Neural cell (in vitro differentiated cells): ENCODE measurements at regions not wholly inside any gene's neighbourhood (a gene's known extent, or its start where the extent isn't known, plus 50 kb on each side); places are given as distances from the start of the nearest gene placed in this dataset.

Experiments used
- H2AFZ ChIP-seq: fragments of 200-600, 300-800 bp; sonication (generic), shearing (Covaris generic); 2 replicates; pipeline ENCODE4 v1.6.0; 2014; ENCODE audit warnings: low read depth, mild to moderate bottlenecking, antibody characterized with exemption, low read length, moderate library complexity
- H3F3A ChIP-seq: fragments of 200-600 bp; shearing (Covaris generic); 2 replicates; pipeline ENCODE4 v1.6.1; 2016; ENCODE audit warnings: mild to moderate bottlenecking, moderate library complexity, mixed read lengths, antibody characterized with exemption, low read length; ENCODE audit not compliant: insufficient read depth, poor library complexity, severe bottlenecking
- H3K27ac ChIP-seq: fragments of 200-600, 300-800 bp; sonication (generic), shearing (Covaris generic); 2 replicates; pipeline ENCODE4 v1.5.1; 2014; ENCODE audit warnings: mild to moderate bottlenecking, low read length, moderate library complexity
- H3K27me3 ChIP-seq: fragments of 300-800, 200-600 bp; sonication (generic), shearing (Covaris generic); 2 replicates; pipeline ENCODE4 v1.6.0; 2014; ENCODE audit warnings: mild to moderate bottlenecking, low read depth, low read length, moderate library complexity; ENCODE audit not compliant: insufficient read depth
- H3K36me3 ChIP-seq: fragments of 300-800, 200-600 bp; sonication (generic), shearing (Covaris generic); 2 replicates; pipeline ENCODE4 v1.5.1; 2014; ENCODE audit warnings: mild to moderate bottlenecking, antibody characterized with exemption, low read length, moderate library complexity; ENCODE audit not compliant: insufficient read depth
- H3K4me2 ChIP-seq: fragments of 300-800, 200-600 bp; sonication (generic), shearing (Covaris generic); 2 replicates; pipeline ENCODE4 v1.6.0; 2014; ENCODE audit warnings: mild to moderate bottlenecking, low read length
- H3K4me3 ChIP-seq: fragments of 300-800, 200-600 bp; sonication (generic), shearing (Covaris generic); 2 replicates; pipeline ENCODE4 v1.5.1; 2014; ENCODE audit warnings: mild to moderate bottlenecking, low read length, moderate library complexity
- H3K79me2 ChIP-seq: fragments of 200-600 bp; shearing (Covaris generic); replicated peaks from 2 replicates; pipeline ENCODE4 v1.6.0; 2014; ENCODE audit warnings: mild to moderate bottlenecking, low read length, moderate library complexity; ENCODE audit not compliant: insufficient read depth
- H3K9ac ChIP-seq: fragments of 300-800, 200-600 bp; sonication (generic), shearing (Covaris generic); 2 replicates; pipeline ENCODE4 v1.6.1; 2016; ENCODE audit warnings: mild to moderate bottlenecking, low read length, mixed read lengths
- H3K9me2 ChIP-seq: fragments of 200-600 bp; shearing (Covaris generic); 2 replicates; pipeline ENCODE4 v1.6.1; 2016; ENCODE audit warnings: mild to moderate bottlenecking, low read length, mixed read lengths; ENCODE audit not compliant: insufficient read depth
- H3K9me3 ChIP-seq: fragments of 200-600, 300-800 bp; sonication (generic), shearing (Covaris generic); 2 replicates; pipeline ENCODE4 v1.6.1; 2016; ENCODE audit warnings: mild to moderate bottlenecking, mixed run types, low read length, moderate library complexity, mixed read lengths
- H4K20me1 ChIP-seq: fragments of 200-600 bp; shearing (Covaris generic); 2 replicates; pipeline ENCODE4 v1.6.1; 2016; ENCODE audit warnings: mild to moderate bottlenecking, mixed run types; ENCODE audit not compliant: insufficient read depth
- EP300 ChIP-seq: fragments of 450-650 bp; conservative IDR thresholded peaks from 2 replicates; pipeline ENCODE4 v1.6.1; 2014; ENCODE audit warnings: antibody characterized with exemption, mild to moderate bottlenecking, moderate library complexity; ENCODE audit not compliant: poor library complexity, severe bottlenecking
- EZH2 ChIP-seq: fragments of 200-600, 300-800 bp; shearing (Covaris generic), sonication (generic); IDR thresholded peaks from 2 replicates; pipeline ENCODE4 v1.6.1; 2014; ENCODE audit warnings: antibody characterized with exemption, low read length, borderline replicate concordance, mild to moderate bottlenecking; ENCODE audit not compliant: insufficient read depth, poor library complexity, severe bottlenecking
- MXI1 ChIP-seq: fragments of 450-650 bp; conservative IDR thresholded peaks from 2 replicates; pipeline ENCODE4 v1.6.1; 2014; ENCODE audit warnings: antibody characterized with exemption, mild to moderate bottlenecking; ENCODE audit not compliant: poor library complexity, severe bottlenecking
- POLR2AphosphoS5 ChIP-seq: IDR thresholded peaks from 2 replicates; pipeline ENCODE4 v1.6.1; 2012
- RAD21 ChIP-seq: fragments of 450-650 bp; conservative IDR thresholded peaks from 2 replicates; pipeline ENCODE4 v1.6.1; 2014; ENCODE audit warnings: antibody characterized with exemption, mild to moderate bottlenecking, moderate library complexity
- SMC3 ChIP-seq: fragments of 450-650 bp; conservative IDR thresholded peaks from 2 replicates; pipeline ENCODE4 v1.6.1; 2014; ENCODE audit warnings: antibody characterized with exemption, mild to moderate bottlenecking, moderate library complexity; ENCODE audit not compliant: poor library complexity
- TAF1 ChIP-seq: IDR thresholded peaks from 2 replicates; pipeline ENCODE4 v1.6.1; 2012; ENCODE audit warnings: low read depth
- TF ChIP-seq, protein P1 (sequence below): fragments of 450-650 bp; IDR thresholded peaks from 2 replicates; pipeline ENCODE4 v1.5.1; 2014; ENCODE audit warnings: antibody characterized with exemption, mild to moderate bottlenecking, moderate library complexity; ENCODE audit not compliant: poor library complexity, severe bottlenecking
- TF ChIP-seq, protein P2 (sequence below): IDR thresholded peaks from 2 replicates; pipeline ENCODE4 v1.6.1; 2012; ENCODE audit warnings: borderline replicate concordance

DNA sequence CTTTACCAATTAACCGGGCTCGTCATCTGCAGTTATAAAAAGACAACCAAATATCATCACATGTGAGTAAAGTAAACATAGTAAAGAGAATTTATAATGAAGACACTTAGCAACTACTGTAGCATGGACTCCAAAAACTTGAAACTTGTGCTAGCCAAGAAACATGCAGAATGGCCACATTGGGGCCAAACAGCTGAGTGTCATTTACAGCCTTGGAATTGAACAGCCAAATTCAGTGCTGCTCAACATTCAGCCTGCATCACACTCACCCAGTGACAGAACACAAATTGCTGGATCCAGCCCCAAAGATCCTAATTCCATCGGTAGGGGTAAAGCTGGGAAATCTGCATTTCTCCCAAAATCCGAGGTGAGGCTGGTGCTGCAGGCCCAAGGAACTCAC is 224.8 kb upstream of the GYPC start:
- TF ChIP-seq MXI1 = no peak
- TF ChIP-seq TAF1 = no peak
- TF ChIP-seq EZH2 = no peak
- no peak for TF ChIP-seq EP300
- TF ChIP-seq, protein P1, sequence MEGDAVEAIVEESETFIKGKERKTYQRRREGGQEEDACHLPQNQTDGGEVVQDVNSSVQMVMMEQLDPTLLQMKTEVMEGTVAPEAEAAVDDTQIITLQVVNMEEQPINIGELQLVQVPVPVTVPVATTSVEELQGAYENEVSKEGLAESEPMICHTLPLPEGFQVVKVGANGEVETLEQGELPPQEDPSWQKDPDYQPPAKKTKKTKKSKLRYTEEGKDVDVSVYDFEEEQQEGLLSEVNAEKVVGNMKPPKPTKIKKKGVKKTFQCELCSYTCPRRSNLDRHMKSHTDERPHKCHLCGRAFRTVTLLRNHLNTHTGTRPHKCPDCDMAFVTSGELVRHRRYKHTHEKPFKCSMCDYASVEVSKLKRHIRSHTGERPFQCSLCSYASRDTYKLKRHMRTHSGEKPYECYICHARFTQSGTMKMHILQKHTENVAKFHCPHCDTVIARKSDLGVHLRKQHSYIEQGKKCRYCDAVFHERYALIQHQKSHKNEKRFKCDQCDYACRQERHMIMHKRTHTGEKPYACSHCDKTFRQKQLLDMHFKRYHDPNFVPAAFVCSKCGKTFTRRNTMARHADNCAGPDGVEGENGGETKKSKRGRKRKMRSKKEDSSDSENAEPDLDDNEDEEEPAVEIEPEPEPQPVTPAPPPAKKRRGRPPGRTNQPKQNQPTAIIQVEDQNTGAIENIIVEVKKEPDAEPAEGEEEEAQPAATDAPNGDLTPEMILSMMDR = no peak
- no peak for TF ChIP-seq POLR2AphosphoS5
- TF ChIP-seq, protein P2, sequence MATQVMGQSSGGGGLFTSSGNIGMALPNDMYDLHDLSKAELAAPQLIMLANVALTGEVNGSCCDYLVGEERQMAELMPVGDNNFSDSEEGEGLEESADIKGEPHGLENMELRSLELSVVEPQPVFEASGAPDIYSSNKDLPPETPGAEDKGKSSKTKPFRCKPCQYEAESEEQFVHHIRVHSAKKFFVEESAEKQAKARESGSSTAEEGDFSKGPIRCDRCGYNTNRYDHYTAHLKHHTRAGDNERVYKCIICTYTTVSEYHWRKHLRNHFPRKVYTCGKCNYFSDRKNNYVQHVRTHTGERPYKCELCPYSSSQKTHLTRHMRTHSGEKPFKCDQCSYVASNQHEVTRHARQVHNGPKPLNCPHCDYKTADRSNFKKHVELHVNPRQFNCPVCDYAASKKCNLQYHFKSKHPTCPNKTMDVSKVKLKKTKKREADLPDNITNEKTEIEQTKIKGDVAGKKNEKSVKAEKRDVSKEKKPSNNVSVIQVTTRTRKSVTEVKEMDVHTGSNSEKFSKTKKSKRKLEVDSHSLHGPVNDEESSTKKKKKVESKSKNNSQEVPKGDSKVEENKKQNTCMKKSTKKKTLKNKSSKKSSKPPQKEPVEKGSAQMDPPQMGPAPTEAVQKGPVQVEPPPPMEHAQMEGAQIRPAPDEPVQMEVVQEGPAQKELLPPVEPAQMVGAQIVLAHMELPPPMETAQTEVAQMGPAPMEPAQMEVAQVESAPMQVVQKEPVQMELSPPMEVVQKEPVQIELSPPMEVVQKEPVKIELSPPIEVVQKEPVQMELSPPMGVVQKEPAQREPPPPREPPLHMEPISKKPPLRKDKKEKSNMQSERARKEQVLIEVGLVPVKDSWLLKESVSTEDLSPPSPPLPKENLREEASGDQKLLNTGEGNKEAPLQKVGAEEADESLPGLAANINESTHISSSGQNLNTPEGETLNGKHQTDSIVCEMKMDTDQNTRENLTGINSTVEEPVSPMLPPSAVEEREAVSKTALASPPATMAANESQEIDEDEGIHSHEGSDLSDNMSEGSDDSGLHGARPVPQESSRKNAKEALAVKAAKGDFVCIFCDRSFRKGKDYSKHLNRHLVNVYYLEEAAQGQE = no peak
- Histone ChIP-seq H3K9me2 (no peaks in the 10 kb centered on the region), H3K36me3 (no peaks in the 10 kb centered on the region), H3K27me3 (no peaks in the 10 kb centered on the region), H3F3A (no peaks in the 10 kb centered on the region), H3K4me2 (no peak overlapping the region), H3K27ac (no peak overlapping the region), H4K20me1 (no peaks in the 10 kb centered on the region), H3K9me3 (no peaks in the 10 kb centered on the region), H2AFZ (no peak overlapping the region), H3K79me2 (no peaks in the 10 kb centered on the region), H3K9ac (no peak overlapping the region), H3K4me3 (no peak overlapping the region)

DNA sequence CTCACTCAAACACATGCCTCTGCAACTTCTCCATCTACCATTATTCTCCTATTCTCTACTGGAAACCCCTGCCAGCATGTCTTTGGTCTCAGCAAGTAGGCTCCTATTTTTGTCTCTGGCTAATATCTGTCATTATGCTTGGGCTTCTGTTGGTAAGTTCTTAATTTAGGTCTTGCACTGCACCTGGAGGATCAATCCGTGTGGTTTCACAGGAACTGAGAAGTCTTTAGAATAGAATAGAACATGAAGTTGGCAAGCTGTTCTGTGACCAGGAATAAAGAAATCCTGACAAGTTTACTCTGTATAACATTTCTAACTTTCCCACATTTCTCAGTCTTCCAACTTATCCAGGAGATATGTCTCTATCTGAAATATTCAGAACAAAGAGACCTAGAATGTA is 219.5 kb upstream of the GYPC start:
- Histone ChIP-seq H3F3A (no peaks in the 10 kb centered on the region), H3K27me3 (no peaks in the 10 kb centered on the region), H3K9me2 (no peaks in the 10 kb centered on the region), H3K4me2 (no peak overlapping the region), H3K9me3 (no peaks in the 10 kb centered on the region), H2AFZ (no peak overlapping the region), H3K9ac (no peak overlapping the region), H3K36me3 (no peaks in the 10 kb centered on the region), H3K4me3 (no peak overlapping the region), H4K20me1 (no peaks in the 10 kb centered on the region), H3K27ac (no peak overlapping the region), H3K79me2 (no peaks in the 10 kb centered on the region)
- TF ChIP-seq MXI1 (no peak), RAD21 (no peak), EZH2 (no peak), EP300 (no peak), POLR2AphosphoS5 (no peak), TAF1 (no peak), SMC3 (no peak)
- TF ChIP-seq, protein P2 = no peak
- TF ChIP-seq, protein P1 = no peak
